Liver (tissue), 8 donors: ENCODE measurements at regions not wholly inside any gene's neighbourhood (a gene's known extent, or its start where the extent isn't known, plus 50 kb on each side); places are given as distances from the start of the nearest gene placed in this dataset.

Experiments
- DNase-seq: peaks from one replicate; pipeline ENCODE4 v3.0.0-alpha.2; 2017; ENCODE audit warnings: low spot score
- H3K27ac ChIP-seq, 2 donors: one replicate each; pipeline ENCODE4 v1.7.0; 2013; ENCODE audit warnings: inconsistent platforms in 2 of 2, low read length in 2 of 2, control low read depth in 1 of 2, low read depth in 1 of 2, mild to moderate bottlenecking in 1 of 2
- H3K27me3 ChIP-seq, 4 donors: one replicate each; pipeline versions ENCODE4 v1.6.1 to v1.7.0; 2013; ENCODE audit warnings: low read length in 3 of 4, inconsistent platforms in 1 of 4, mild to moderate bottlenecking in 1 of 4, moderate library complexity in 1 of 4; ENCODE audit not compliant: control insufficient read depth in 4 of 4, insufficient read depth in 4 of 4
- H3K36me3 ChIP-seq, 4 donors: one replicate each; pipeline versions ENCODE4 v1.6.1 to v1.7.0; 2013; ENCODE audit warnings: low read length in 3 of 4, mild to moderate bottlenecking in 3 of 4, low read depth in 1 of 4, moderate library complexity in 1 of 4; ENCODE audit not compliant: control insufficient read depth in 4 of 4, insufficient read depth in 3 of 4
- H3K4me1 ChIP-seq, 4 donors: one replicate each; pipeline versions ENCODE4 v1.6.1 to v1.7.0; 2013; ENCODE audit warnings: low read length in 3 of 4, mild to moderate bottlenecking in 3 of 4, moderate library complexity in 1 of 4; ENCODE audit not compliant: control insufficient read depth in 4 of 4, insufficient read depth in 4 of 4
- H3K4me3 ChIP-seq, 3 donors: one replicate each; pipeline versions ENCODE4 v1.6.1 to v1.7.0; 2013; ENCODE audit warnings: low read length in 3 of 3, control low read depth in 1 of 3, low read depth in 1 of 3, mild to moderate bottlenecking in 1 of 3
- H3K9ac ChIP-seq, 2 donors: one replicate each; pipeline ENCODE4 v1.7.0; 2013; ENCODE audit warnings: low read length in 2 of 2, mild to moderate bottlenecking in 2 of 2, moderate library complexity in 2 of 2, control low read depth in 1 of 2, low read depth in 1 of 2
- H3K9me3 ChIP-seq, 4 donors: one replicate each; pipeline versions ENCODE4 v1.6.1 to v1.7.0; 2013; ENCODE audit warnings: low read length in 3 of 4; ENCODE audit not compliant: control insufficient read depth in 4 of 4
- ATF3 ChIP-seq: IDR thresholded peaks from 2 replicates; pipeline ENCODE4 v1.6.1; 2016; ENCODE audit warnings: antibody characterized with exemption
- CTCF ChIP-seq: fragments of 150-350 bp; IDR thresholded peaks from 2 replicates; pipeline ENCODE4 v1.5.1; 2017; ENCODE audit warnings: improper control_type of control experiment, low read depth, low read length; ENCODE audit not compliant: missing input control
- EGR1 ChIP-seq, 2 donors: IDR thresholded peaks; 2 replicates each; pipeline ENCODE4 v1.6.1; 2016 to 2018; ENCODE audit warnings: antibody characterized with exemption in 2 of 2, low read depth in 2 of 2
- FOXA1 ChIP-seq: IDR thresholded peaks from 2 replicates; pipeline ENCODE4 v1.6.1; 2016; ENCODE audit warnings: antibody characterized with exemption
- FOXA2 ChIP-seq: IDR thresholded peaks from 2 replicates; pipeline ENCODE4 v1.6.1; 2016; ENCODE audit warnings: antibody characterized with exemption
- GABPA ChIP-seq, 2 donors: IDR thresholded peaks in 1 of 2; conservative IDR thresholded peaks in 1 of 2; 2 replicates each; pipeline ENCODE4 v1.6.1; 2016; ENCODE audit warnings: antibody characterized with exemption in 2 of 2, mild to moderate bottlenecking in 1 of 2, moderate library complexity in 1 of 2
- HNF4A ChIP-seq, 2 donors: conservative IDR thresholded peaks; 2 replicates each; pipeline ENCODE4 v1.6.1; 2016; ENCODE audit warnings: antibody characterized with exemption in 2 of 2, mild to moderate bottlenecking in 2 of 2
- HNF4G ChIP-seq: IDR thresholded peaks from 2 replicates; pipeline ENCODE4 v1.6.1; 2016; ENCODE audit warnings: antibody characterized with exemption
- NR2F2 ChIP-seq: IDR thresholded peaks from 2 replicates; pipeline ENCODE4 v1.6.1; 2016; ENCODE audit warnings: antibody characterized with exemption
- RAD21 ChIP-seq, 2 donors: IDR thresholded peaks; 2 replicates each; pipeline ENCODE4 v1.6.1; 2016; ENCODE audit warnings: antibody characterized with exemption in 2 of 2, mild to moderate bottlenecking in 2 of 2
- RXRA ChIP-seq, 2 donors: IDR thresholded peaks; 2 replicates each; pipeline ENCODE4 v1.6.1; 2017 to 2018; ENCODE audit warnings: antibody characterized with exemption in 2 of 2, mild to moderate bottlenecking in 1 of 2
- YY1 ChIP-seq: IDR thresholded peaks from 2 replicates; pipeline ENCODE4 v1.6.1; 2016; ENCODE audit warnings: antibody characterized with exemption, mild to moderate bottlenecking
- ZBTB33 ChIP-seq: IDR thresholded peaks from 2 replicates; pipeline ENCODE4 v1.6.1; 2016; ENCODE audit warnings: antibody characterized with exemption
- WGBS: extraction: QIAGEN DNeasy Blood & Tissue Kit; methylation state at CpG from one replicate; pipeline ENCODE4 v1.1.7; 2013; 5-methylcytosine and 5-hydroxymethylcytosine counted together
- donor health status: healthy.
- donor health status: healthy.
- donor health status: healthy.
- donor health status: healthy.
- donor health status: healthy.

GRCh38 chr18:51345848-51346391 is 148.4 kb upstream of the MEX3C start:
- Histone ChIP-seq H3K27ac (no peak overlapping the region), H3K36me3 (no peaks in the 10 kb centered on the region), H3K4me3 (no peak overlapping the region), H3K4me1 (peaks cover 2 to 8% (median 5%) of the 10 kb centered on the region in 4 donors), H3K9ac (no peak overlapping the region), H3K27me3 (no peaks in the 10 kb centered on the region), H3K9me3 (peaks cover 0 to 2% (median 0%) of the 10 kb centered on the region in 4 donors)
- WGBS, result 91% methylated on average over 5 of the region's 5 CpGs
- TF ChIP-seq FOXA2 (no peak), ZBTB33 (no peak), HNF4A (conservative IDR thresholded peaks at IDR 0.05) (no peak), HNF4G (no peak), RXRA (IDR thresholded peaks at IDR 0.05) (no peak), GABPA (IDR thresholded peaks at IDR 0.05 in 1 of 2, conservative IDR thresholded peaks at IDR 0.05 in 1 of 2) (no peak), FOXA1 (no peak), ATF3 (no peak), EGR1 (IDR thresholded peaks at IDR 0.05; ENCODE audit: low read depth in 2 of 2) (no peak), CTCF (no peak), NR2F2 (no peak), RAD21 (IDR thresholded peaks at IDR 0.05) (no peak)
- DNase-seq, result no peak

- Histone ChIP-seq H3K4me3 (no peak overlapping the region), H3K4me1 (peaks cover 2 to 8% (median 5%) of the 10 kb centered on the region in 4 donors), H3K36me3 (no peaks in the 10 kb centered on the region), H3K9ac (no peak overlapping the region), H3K9me3 (peaks cover 0 to 2% (median 0%) of the 10 kb centered on the region in 4 donors), H3K27ac (no peak overlapping the region), H3K27me3 (no peaks in the 10 kb centered on the region)
- WGBS, result 87% methylated on average over 4 of the region's 4 CpGs
- no peak for TF ChIP-seq NR2F2
- no peak for TF ChIP-seq ZBTB33
- TF ChIP-seq HNF4G, result no peak
- no peak for TF ChIP-seq YY1
- no peak for TF ChIP-seq EGR1 (IDR thresholded peaks at IDR 0.05; ENCODE audit: low read depth in 2 of 2)
- TF ChIP-seq HNF4A (conservative IDR thresholded peaks at IDR 0.05), result no peak
- TF ChIP-seq RAD21 (IDR thresholded peaks at IDR 0.05), result no peak
- TF ChIP-seq ATF3, result no peak
- DNase-seq, result no peak
These were observed 148.9 kb upstream of the MEX3C start for GRCh38 chr18:51346404-51346803.
